Keratinocyte (primary cell): ENCODE measurements at regions not wholly inside any gene's neighbourhood (a gene's known extent, or its start where the extent isn't known, plus 50 kb on each side); places are given as distances from the start of the nearest gene placed in this dataset.

Experiments used
- DNase-seq: peaks from one replicate; pipeline ENCODE4 v3.0.0-alpha.2; 2011; ENCODE audit warnings: low read depth, missing footprints, low spot score
- FAIRE-seq: peaks from 2 replicates; lab custom pipeline; 2011; peaks lifted over from hg19 to GRCh38; lab: Jason Lieb, UNC
- H2AFZ ChIP-seq: 2 replicates; pipeline ENCODE4 v1.6.0; 2012; ENCODE audit warnings: low read length, control low read depth, inconsistent platforms; ENCODE audit not compliant: control insufficient read depth
- H3K27ac ChIP-seq: 2 replicates; pipeline ENCODE4 v1.5.1; 2011; ENCODE audit warnings: low read length; ENCODE audit not compliant: control insufficient read depth, insufficient read depth
- H3K27me3 ChIP-seq: 3 replicates; pipeline ENCODE4 v1.6.0; 2011; ENCODE audit warnings: low read length; ENCODE audit not compliant: control insufficient read depth, insufficient read depth; ENCODE audit errors: extremely low read depth
- H3K36me3 ChIP-seq, 2 experiments: 2 replicates in 1 of 2; 3 replicates in 1 of 2; pipeline ENCODE4 v1.5.1; 2011; ENCODE audit warnings: low read length in 2 of 2, mild to moderate bottlenecking in 1 of 2; ENCODE audit not compliant: control insufficient read depth in 2 of 2, insufficient read depth in 2 of 2; ENCODE audit errors: extremely low read depth in 1 of 2
- H3K4me1 ChIP-seq: 3 replicates; pipeline ENCODE4 v1.5.1; 2011; ENCODE audit warnings: low read length; ENCODE audit not compliant: control insufficient read depth, insufficient read depth; ENCODE audit errors: extremely low read depth
- H3K4me2 ChIP-seq: 3 replicates; pipeline ENCODE4 v1.6.0; 2011; ENCODE audit warnings: low read depth, low read length; ENCODE audit not compliant: control insufficient read depth, insufficient read depth; ENCODE audit errors: extremely low read depth
- H3K4me3 ChIP-seq, 3 experiments: fragments of 200-600 bp in 1 of 3; sonication (generic) in 1 of 3; 2 replicates in 2 of 3; 3 replicates in 1 of 3; pipeline ENCODE4 v1.5.1; 2011 to 2016; ENCODE audit warnings: low read length in 3 of 3, mild to moderate bottlenecking in 3 of 3, control low read depth in 2 of 3, inconsistent platforms in 1 of 3, low read depth in 1 of 3, mixed read lengths in 1 of 3, mixed run types in 1 of 3, moderate library complexity in 1 of 3; ENCODE audit not compliant: control insufficient read depth in 2 of 3, insufficient read depth in 2 of 3; ENCODE audit errors: extremely low read depth in 1 of 3
- H3K79me2 ChIP-seq: 2 replicates; pipeline ENCODE4 v1.6.0; 2012; ENCODE audit warnings: low read length; ENCODE audit not compliant: control insufficient read depth, insufficient read depth
- H3K9ac ChIP-seq: 3 replicates; pipeline ENCODE4 v1.6.0; 2011; ENCODE audit warnings: low read length; ENCODE audit not compliant: control insufficient read depth, insufficient read depth; ENCODE audit errors: extremely low read depth
- H3K9me1 ChIP-seq: 3 replicates; pipeline ENCODE4 v1.6.0; 2011; ENCODE audit warnings: low read length; ENCODE audit not compliant: control insufficient read depth, insufficient read depth; ENCODE audit errors: extremely low read depth
- H3K9me3 ChIP-seq: 2 replicates; pipeline ENCODE4 v1.5.1; 2012; ENCODE audit warnings: low read depth, low read length; ENCODE audit not compliant: control insufficient read depth
- H4K20me1 ChIP-seq: 3 replicates; pipeline ENCODE4 v1.6.0; 2011; ENCODE audit warnings: low read length; ENCODE audit not compliant: control insufficient read depth, insufficient read depth; ENCODE audit errors: extremely low read depth
- CTCF ChIP-seq, 3 experiments: IDR thresholded peaks in 1 of 3; conservative IDR thresholded peaks in 1 of 3; optimal IDR thresholded peaks in 1 of 3; 2 replicates in 2 of 3; 3 replicates in 1 of 3; pipeline versions ENCODE3 to v1.5.1; 2011; ENCODE audit warnings: low read length in 3 of 3, mild to moderate bottlenecking in 3 of 3, moderate library complexity in 2 of 3, control low read depth in 1 of 3, inconsistent platforms in 1 of 3; ENCODE audit not compliant: insufficient read depth in 2 of 3; ENCODE audit errors: extremely low read depth in 1 of 3
- EZH2 ChIP-seq: IDR thresholded peaks from one replicate; pipeline ENCODE4 v1.6.1; 2012; ENCODE audit warnings: inconsistent platforms, mild to moderate bottlenecking, low read length, moderate library complexity
- dilution Hi-C: fragments of 300-500 bp; cut with MboI; formaldehyde crosslinking; loops from one replicate; pipeline ENCODE4 v1.7.0; 2020; ENCODE audit warnings: low sequenced_read_pairs; ENCODE audit not compliant: extremely low pct_ligation_motif_present

DNA sequence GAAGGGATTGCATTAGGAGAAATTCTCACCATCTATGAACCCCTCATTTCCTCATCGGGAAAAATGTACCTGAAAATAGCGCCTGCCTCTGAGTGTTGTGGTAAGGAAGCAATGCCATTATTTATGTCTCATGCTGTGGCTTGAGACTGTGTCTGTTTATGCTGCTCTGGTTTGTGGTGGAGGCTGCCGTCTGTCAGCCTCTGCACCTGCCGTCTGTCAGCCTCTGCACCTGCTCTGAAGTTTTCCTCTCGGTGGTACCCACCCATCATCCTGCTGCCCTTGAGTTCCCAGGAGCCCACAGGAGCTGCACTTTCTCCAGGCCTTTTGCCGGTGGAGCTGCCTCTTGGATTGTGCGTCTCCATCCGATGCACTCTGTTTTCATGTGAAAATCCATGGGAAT lies 68.5 kb upstream of the PPP2R3B start:
- TF ChIP-seq EZH2 (no peak), CTCF (optimal IDR thresholded peaks at IDR 0.05 in 1 of 3, IDR thresholded peaks at IDR 0.05 in 1 of 3, conservative IDR thresholded peaks at IDR 0.05 in 1 of 3; ENCODE audit: extremely low read depth in 1 of 3, insufficient read depth in 2 of 3, low read length in 3 of 3) (no peak)

DNA sequence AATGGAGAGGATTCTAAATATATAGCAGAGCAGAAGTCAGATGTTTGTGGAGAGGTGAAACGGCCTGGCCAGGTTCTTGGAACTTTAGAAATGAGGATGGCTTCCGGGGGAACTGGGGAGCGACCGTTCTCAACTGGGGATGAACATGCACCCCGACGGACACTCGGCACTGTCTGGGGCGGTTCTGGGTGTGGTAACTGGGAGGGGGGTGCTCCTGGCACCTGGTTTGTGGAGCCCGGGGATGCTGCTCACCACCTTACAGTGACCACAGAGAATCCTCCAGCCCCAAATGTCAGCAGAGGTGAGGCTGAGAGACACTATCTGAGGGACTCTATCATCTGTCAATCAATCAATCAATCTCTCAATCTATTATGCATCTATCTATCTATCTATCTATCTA lies 69.0 kb upstream of the PPP2R3B start:
- Histone ChIP-seq H3K79me2 (no peaks in the 10 kb centered on the region), H3K4me2 (no peak overlapping the region), H3K9me3 (peaks cover 4% of the 10 kb centered on the region), H3K9ac (no peak overlapping the region), H2AFZ (no peak overlapping the region), H4K20me1 (no peaks in the 10 kb centered on the region), H3K36me3 (no peaks in the 10 kb centered on the region), H3K27ac (no peak overlapping the region), H3K9me1 (no peaks in the 10 kb centered on the region), H3K4me3 (no peak overlapping the region), H3K4me1 (no peaks in the 10 kb centered on the region), H3K27me3 (no peaks in the 10 kb centered on the region)
- DNase-seq: no peak
- FAIRE-seq: no peak
- dilution Hi-C loops: no loop called here
- TF ChIP-seq CTCF (optimal IDR thresholded peaks at IDR 0.05 in 1 of 3, IDR thresholded peaks at IDR 0.05 in 1 of 3, conservative IDR thresholded peaks at IDR 0.05 in 1 of 3; ENCODE audit: extremely low read depth in 1 of 3, insufficient read depth in 2 of 3, low read length in 3 of 3) (no peak), EZH2 (no peak)

More for the DNA sequence above, 68.5 kb upstream of the PPP2R3B start:
- Histone ChIP-seq H3K4me2 (no peak overlapping the region), H3K4me3 (no peak overlapping the region), H3K79me2 (no peaks in the 10 kb centered on the region), H2AFZ (no peak overlapping the region), H3K9ac (no peak overlapping the region), H3K4me1 (no peaks in the 10 kb centered on the region), H3K9me1 (no peaks in the 10 kb centered on the region), H3K27ac (no peak overlapping the region), H3K27me3 (no peaks in the 10 kb centered on the region), H3K36me3 (no peaks in the 10 kb centered on the region), H3K9me3 (peaks cover 4% of the 10 kb centered on the region), H4K20me1 (no peaks in the 10 kb centered on the region)
- FAIRE-seq: no peak
- dilution Hi-C loops: no loop called here
- no peak for DNase-seq
